Stomach (tissue), 8 donors: ENCODE measurements at regions not wholly inside any gene's neighbourhood (a gene's known extent, or its start where the extent isn't known, plus 50 kb on each side); places are given as distances from the start of the nearest gene placed in this dataset.

ENCODE experiments used
- DNase-seq, 2 donors: peaks; one replicate each; pipeline versions ENCODE4 v3.0.0 to v3.0.0-alpha.2; 2013 to 2019
- H3K27ac ChIP-seq, 5 donors: fragments of 200-600 bp in 4 of 5; sonication (generic) in 4 of 5; one replicate each; pipeline ENCODE4 v1.5.1; 2013 to 2019; ENCODE audit warnings: mild to moderate bottlenecking in 1 of 5, moderate library complexity in 1 of 5
- H3K27me3 ChIP-seq, 3 donors: fragments of 200-600 bp; sonication (generic); one replicate each; pipeline ENCODE4 v1.5.1; 2017 to 2019; ENCODE audit warnings: mixed run types in 1 of 3
- H3K36me3 ChIP-seq, 4 donors: fragments of 200-600 bp; sonication (generic); 1 replicate in 3 of 4; 2 replicates in 1 of 4; pipeline ENCODE4 v1.5.1; 2016 to 2019
- H3K4me1 ChIP-seq, 4 donors: fragments of 200-600 bp; sonication (generic); one replicate each; pipeline ENCODE4 v1.5.1; 2016 to 2019
- H3K4me3 ChIP-seq, 4 donors: fragments of 200-600 bp; sonication (generic) in 3 of 4; one replicate each; pipeline ENCODE4 v1.5.1; 2016 to 2019; ENCODE audit warnings: mild to moderate bottlenecking in 1 of 4
- H3K9me3 ChIP-seq, 4 donors: fragments of 200-600 bp; sonication (generic); one replicate each; pipeline ENCODE4 v1.5.1; 2016 to 2019
- EP300 ChIP-seq: sonication (generic); formaldehyde crosslinking; IDR thresholded peaks from one replicate; pipeline ENCODE4 v1.6.1; 2017; ENCODE audit warnings: antibody characterized with exemption
- POLR2A ChIP-seq, 4 donors: fragments of 450-650 bp; IDR thresholded peaks; one replicate each; pipeline ENCODE4 v1.6.1; 2016; ENCODE audit warnings: antibody characterized with exemption in 4 of 4, control low read depth in 2 of 4, mild to moderate bottlenecking in 1 of 4, moderate library complexity in 1 of 4
- POLR2AphosphoS5 ChIP-seq, 3 donors: sonication (generic); formaldehyde crosslinking; IDR thresholded peaks; one replicate each; pipeline ENCODE4 v1.6.1; 2016; ENCODE audit warnings: antibody characterized with exemption in 3 of 3
- WGBS, 5 donors: extraction: QIAGEN DNeasy Blood & Tissue Kit in 3 of 5; methylation state at CpG; one replicate each; pipeline versions ENCODE4 v1.1.5 to v1.1.7; 2013 to 2018; 5-methylcytosine and 5-hydroxymethylcytosine counted together
- intact Hi-C: fragments of 100-400 bp; cut with DNase I; formaldehyde crosslinking; loops from one replicate; pipeline ENCODE4 v1.15.1; 2023; ENCODE audit warnings: low total_unique reads
- TF ChIP-seq, protein P1 (sequence below), 7 experiments: fragments of 450-650 bp in 4 of 7; fragments of 200-600 bp in 3 of 7; sonication (generic) in 3 of 7; IDR thresholded peaks; one replicate each; pipeline ENCODE4 v1.5.1; 2016 to 2019; ENCODE audit warnings: antibody characterized with exemption in 7 of 7, control low read depth in 2 of 7, mild to moderate bottlenecking in 1 of 7
- donor health status: healthy with polysubstance abuse.
- donor health status: Bipolar disorder and iron deficiency.
- donor health status: healthy.

DNA sequence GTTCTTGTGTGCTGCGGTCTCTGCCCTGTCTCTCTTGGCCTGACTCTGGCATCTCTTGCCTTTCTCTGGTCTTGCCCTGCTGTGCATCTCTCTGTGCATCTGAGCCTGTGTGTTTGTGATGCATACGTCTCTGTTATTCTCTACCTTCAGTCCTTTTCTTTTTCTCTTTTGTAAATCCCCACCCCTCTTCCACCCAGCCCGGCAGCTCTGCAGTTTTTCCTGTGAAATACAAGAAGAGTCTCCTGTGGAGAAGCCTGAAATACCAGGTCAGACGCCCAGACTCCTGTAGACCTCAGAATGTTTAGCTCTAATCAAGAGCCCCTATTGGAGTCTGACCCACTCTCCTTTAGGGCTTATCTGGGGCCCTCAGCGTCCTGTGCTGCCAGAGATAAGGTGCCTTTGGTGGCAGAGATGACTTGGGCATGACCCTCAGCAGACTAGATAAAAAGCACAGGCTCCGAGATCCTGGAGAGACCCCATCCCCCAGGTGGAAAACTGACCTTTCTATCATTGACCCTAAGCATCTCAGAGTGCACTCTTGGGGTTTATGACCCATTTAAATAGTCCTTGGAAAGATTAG is 167.5 kb upstream of the SRRM4 start:
- 13 to 23% (median 17%) methylated on average over 6 of the region's 6 CpGs for WGBS, 5 donors

DNA sequence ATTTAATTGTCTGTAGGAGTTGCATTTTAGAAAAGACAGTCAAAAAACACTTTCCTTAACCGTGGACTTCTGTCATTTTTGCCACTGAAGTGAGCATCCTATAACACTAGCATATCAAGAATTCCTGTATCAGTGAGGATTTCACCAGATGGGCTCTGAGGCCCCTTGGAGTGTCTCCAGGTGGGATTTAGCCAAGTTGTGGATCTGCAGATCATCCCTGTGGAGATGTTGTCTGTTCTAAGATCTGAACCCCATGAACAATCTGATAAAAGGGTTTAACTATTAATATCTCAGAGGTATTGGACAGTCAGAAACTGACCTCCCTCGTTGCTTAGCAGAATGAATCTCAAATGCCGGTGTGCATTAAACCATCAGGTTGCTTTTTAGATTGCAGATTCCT is 165.0 kb upstream of the SRRM4 start:
- no peaks in the 10 kb centered on the region for H3K36me3 ChIP-seq
- H3K9me3 ChIP-seq: peaks cover 0 to 9% (median 4%) of the 10 kb centered on the region in 4 donors
- no peaks in the 10 kb centered on the region for H3K4me1 ChIP-seq
- DNase-seq: no peak
- no peak overlapping the region for H3K27ac ChIP-seq
- WGBS, 5 donors: 59 to 69% (median 67%) methylated on average over 3 of the region's 3 CpGs
- no peak for TF ChIP-seq POLR2AphosphoS5 (IDR thresholded peaks at IDR 0.05)
- TF ChIP-seq, protein P1, sequence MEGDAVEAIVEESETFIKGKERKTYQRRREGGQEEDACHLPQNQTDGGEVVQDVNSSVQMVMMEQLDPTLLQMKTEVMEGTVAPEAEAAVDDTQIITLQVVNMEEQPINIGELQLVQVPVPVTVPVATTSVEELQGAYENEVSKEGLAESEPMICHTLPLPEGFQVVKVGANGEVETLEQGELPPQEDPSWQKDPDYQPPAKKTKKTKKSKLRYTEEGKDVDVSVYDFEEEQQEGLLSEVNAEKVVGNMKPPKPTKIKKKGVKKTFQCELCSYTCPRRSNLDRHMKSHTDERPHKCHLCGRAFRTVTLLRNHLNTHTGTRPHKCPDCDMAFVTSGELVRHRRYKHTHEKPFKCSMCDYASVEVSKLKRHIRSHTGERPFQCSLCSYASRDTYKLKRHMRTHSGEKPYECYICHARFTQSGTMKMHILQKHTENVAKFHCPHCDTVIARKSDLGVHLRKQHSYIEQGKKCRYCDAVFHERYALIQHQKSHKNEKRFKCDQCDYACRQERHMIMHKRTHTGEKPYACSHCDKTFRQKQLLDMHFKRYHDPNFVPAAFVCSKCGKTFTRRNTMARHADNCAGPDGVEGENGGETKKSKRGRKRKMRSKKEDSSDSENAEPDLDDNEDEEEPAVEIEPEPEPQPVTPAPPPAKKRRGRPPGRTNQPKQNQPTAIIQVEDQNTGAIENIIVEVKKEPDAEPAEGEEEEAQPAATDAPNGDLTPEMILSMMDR (IDR thresholded peaks at IDR 0.05): no peak
- no peak for TF ChIP-seq EP300
- no peak for TF ChIP-seq POLR2A (IDR thresholded peaks at IDR 0.05)
- H3K4me3 ChIP-seq: no peak overlapping the region
- H3K27me3 ChIP-seq: peaks cover 0 to 5% (median 0%) of the 10 kb centered on the region in 3 donors
- intact Hi-C loops: no loop called here

More for the DNA sequence above, 167.5 kb upstream of the SRRM4 start:
- TF ChIP-seq EP300 (no peak), POLR2AphosphoS5 (IDR thresholded peaks at IDR 0.05) (no peak), POLR2A (IDR thresholded peaks at IDR 0.05) (no peak)
- TF ChIP-seq, protein P1 (IDR thresholded peaks at IDR 0.05): no peak
- no peak for DNase-seq
- Histone ChIP-seq H3K27ac (no peak overlapping the region), H3K27me3 (peaks cover 0 to 5% (median 0%) of the 10 kb centered on the region in 3 donors), H3K4me3 (no peak overlapping the region), H3K4me1 (no peaks in the 10 kb centered on the region), H3K9me3 (peaks cover 0 to 9% (median 6%) of the 10 kb centered on the region in 4 donors), H3K36me3 (no peaks in the 10 kb centered on the region)
- intact Hi-C loops: no loop called here

DNA sequence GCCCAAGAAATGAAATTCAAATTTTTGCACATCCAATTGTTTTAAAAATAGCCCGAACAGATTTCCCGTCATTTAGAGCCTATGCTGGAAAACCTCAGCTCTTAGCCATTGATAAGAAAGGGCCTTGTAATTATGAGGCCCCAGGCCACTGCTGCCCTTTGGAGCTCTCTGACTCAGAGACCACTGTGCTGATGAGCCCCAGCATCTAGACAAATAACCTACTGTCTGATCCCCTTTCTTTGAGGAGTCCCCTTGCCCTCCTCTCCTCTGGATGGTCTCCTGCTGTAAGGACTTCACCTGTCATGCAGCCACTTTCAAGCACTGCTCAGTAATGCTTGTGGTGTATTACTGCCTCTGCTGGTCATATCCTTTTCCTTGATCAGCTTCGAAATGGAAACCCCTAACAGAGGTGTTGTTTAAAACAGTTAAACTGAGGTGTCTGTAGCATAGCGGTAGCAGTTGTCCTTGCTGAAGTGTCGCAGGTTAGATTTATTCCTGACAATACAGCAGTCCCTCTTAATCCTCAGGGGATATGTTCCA is 159.9 kb upstream of the SRRM4 start:
- Histone ChIP-seq H3K9me3 (peaks cover 0 to 17% (median 9%) of the 10 kb centered on the region in 4 donors), H3K36me3 (no peaks in the 10 kb centered on the region), H3K4me1 (no peaks in the 10 kb centered on the region), H3K27ac (no peak overlapping the region), H3K4me3 (no peak overlapping the region), H3K27me3 (no peaks in the 10 kb centered on the region)
- TF ChIP-seq POLR2A (IDR thresholded peaks at IDR 0.05) (no peak), POLR2AphosphoS5 (IDR thresholded peaks at IDR 0.05) (no peak), EP300 (no peak)
- TF ChIP-seq, protein P1 (IDR thresholded peaks at IDR 0.05): no peak
- no peak for DNase-seq
- 69 to 79% (median 74%) methylated on average over 5 of the region's 5 CpGs for WGBS, 5 donors
- intact Hi-C loops: no loop called here

DNA sequence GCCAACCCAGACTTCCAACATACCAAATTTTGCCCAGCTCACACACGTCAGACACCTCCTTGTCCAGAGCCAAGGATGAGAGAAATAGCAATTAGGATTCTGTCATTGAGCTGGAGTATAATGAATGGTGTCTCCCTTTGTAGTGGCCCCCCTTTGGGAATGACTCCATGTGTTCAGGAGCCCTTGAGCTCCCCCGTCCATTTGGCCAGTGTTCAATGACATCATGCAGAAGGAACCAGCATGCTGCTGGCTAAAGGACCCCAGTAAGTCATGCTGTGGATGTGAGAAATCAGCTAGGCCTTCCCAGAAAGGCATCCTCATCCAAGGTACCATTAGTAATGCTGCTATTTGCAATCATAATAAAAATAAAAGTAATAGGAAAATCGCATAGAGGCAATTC is 158.8 kb upstream of the SRRM4 start:
- Histone ChIP-seq H3K9me3 (peaks cover 0 to 14% (median 7%) of the 10 kb centered on the region in 4 donors), H3K27ac (no peak overlapping the region), H3K4me1 (no peaks in the 10 kb centered on the region), H3K4me3 (no peak overlapping the region), H3K27me3 (no peaks in the 10 kb centered on the region), H3K36me3 (no peaks in the 10 kb centered on the region)
- DNase-seq: no peak
- intact Hi-C loops: no loop called here
- 77 to 88% (median 79%) methylated on average over 3 of the region's 3 CpGs for WGBS, 5 donors
- TF ChIP-seq POLR2A (IDR thresholded peaks at IDR 0.05): no peak
- no peak for TF ChIP-seq POLR2AphosphoS5 (IDR thresholded peaks at IDR 0.05)
- no peak for TF ChIP-seq EP300
- TF ChIP-seq, protein P1 (IDR thresholded peaks at IDR 0.05): no peak
